ENCODE measurements at regions not wholly inside any gene's neighbourhood (a gene's known extent, or its start where the extent isn't known, plus 50 kb on each side); places are given as distances from the start of the nearest gene placed in this dataset.
"Not testable (repeated sequence)": the region's sequence is repeated elsewhere in the genome, so short reads cannot be mapped to it uniquely, and the experiment has no call there.

- Histone ChIP-seq H3K36me3 (no peaks in the 10 kb centered on the region), H3K4me3 (no peak overlapping the region), H3K27me3 (peaks cover 0 to 8% (median 0%) of the 10 kb centered on the region in 3 donors), H3K4me1 (no peaks in the 10 kb centered on the region), H3K27ac (no peak overlapping the region), H3K9me3 (no peaks in the 10 kb centered on the region)
- no peak for DNase-seq
- intact Hi-C loops (cut with DNase I; ENCODE audit: low total_unique reads), result no loop called here
- 90 to 96% (median 95%) methylated on average over 5 to 9 of the region's 9 CpGs for WGBS, 5 donors
- TF ChIP-seq POLR2A (IDR thresholded peaks at IDR 0.05), result no peak
- no peak for TF ChIP-seq POLR2AphosphoS5 (IDR thresholded peaks at IDR 0.05)
- TF ChIP-seq EP300 (IDR thresholded peaks at IDR 0.05), result no peak
Measured at GRCh38 chr14:105602243-105602750, 75.9 kb downstream of the TMEM121 start.

GRCh38 chr14:105602799-105603793 lies 76.7 kb downstream of the TMEM121 start:
- intact Hi-C loops (cut with DNase I; ENCODE audit: low total_unique reads), result no loop called here
- no peaks in the 10 kb centered on the region for H3K4me1 ChIP-seq
- H3K27ac ChIP-seq, result no peak overlapping the region
- WGBS, 5 donors, result 80 to 92% (median 88%) methylated on average over 6 of the region's 6 CpGs
- TF ChIP-seq CTCF (IDR thresholded peaks at IDR 0.05), result no peak
- no peak for TF ChIP-seq POLR2A (IDR thresholded peaks at IDR 0.05)
- TF ChIP-seq POLR2AphosphoS5 (IDR thresholded peaks at IDR 0.05), result no peak
- TF ChIP-seq EP300 (IDR thresholded peaks at IDR 0.05), result no peak
- H3K9me3 ChIP-seq, result no peaks in the 10 kb centered on the region
- no peak for DNase-seq
- no peaks in the 10 kb centered on the region for H3K36me3 ChIP-seq
- H3K4me3 ChIP-seq, result no peak overlapping the region
- H3K27me3 ChIP-seq, result peaks cover 0 to 8% (median 0%) of the 10 kb centered on the region in 3 donors

GRCh38 chr14:105604531-105605463 lies 78.4 kb downstream of the TMEM121 start:
- H3K27ac ChIP-seq; H3K4me1 ChIP-seq; H3K4me3 ChIP-seq; intact Hi-C loops (cut with DNase I; ENCODE audit: low total_unique reads); H3K36me3 ChIP-seq; H3K9me3 ChIP-seq; DNase-seq; H3K27me3 ChIP-seq: not testable (repeated sequence)
- WGBS, 5 donors, result 84 to 87% (median 85%) methylated on average over 12 to 28 of the region's 32 CpGs

GRCh38 chr14:105605464-105606304 lies 79.3 kb downstream of the TMEM121 start:
- TF ChIP-seq CTCF (IDR thresholded peaks at IDR 0.05) (no peak), EP300 (IDR thresholded peaks at IDR 0.05) (no peak), POLR2A (IDR thresholded peaks at IDR 0.05) (no peak), POLR2AphosphoS5 (IDR thresholded peaks at IDR 0.05) (no peak)
- intact Hi-C loops (cut with DNase I; ENCODE audit: low total_unique reads), result no loop called here
- 85 to 90% (median 87%) methylated on average over 20 to 24 of the region's 24 CpGs for WGBS, 5 donors
- no peak for DNase-seq
- Histone ChIP-seq H3K36me3 (no peaks in the 10 kb centered on the region), H3K4me3 (no peak overlapping the region), H3K9me3 (no peaks in the 10 kb centered on the region), H3K27me3 (peaks cover 0 to 8% (median 0%) of the 10 kb centered on the region in 3 donors), H3K4me1 (no peaks in the 10 kb centered on the region), H3K27ac (no peak overlapping the region)

- H3K36me3 ChIP-seq; DNase-seq; intact Hi-C loops (cut with DNase I; ENCODE audit: low total_unique reads); H3K27ac ChIP-seq; H3K4me1 ChIP-seq; H3K27me3 ChIP-seq; H3K9me3 ChIP-seq; H3K4me3 ChIP-seq: not testable (repeated sequence)
- 73 to 85% (median 73%) methylated on average over 7 to 15 of the region's 15 CpGs for WGBS, 5 donors
Measured at GRCh38 chr14:105606305-105606975, 80.1 kb downstream of the TMEM121 start.

- H3K4me1 ChIP-seq; intact Hi-C loops (cut with DNase I; ENCODE audit: low total_unique reads); H3K4me3 ChIP-seq; H3K9me3 ChIP-seq; DNase-seq; H3K27me3 ChIP-seq; H3K36me3 ChIP-seq; H3K27ac ChIP-seq: not testable (repeated sequence)
- 70 to 78% (median 77%) methylated on average over 10 to 13 of the region's 16 CpGs for WGBS, 5 donors
Measured at GRCh38 chr14:105607025-105607424, 80.6 kb downstream of the TMEM121 start.

- H3K4me1 ChIP-seq; H3K27me3 ChIP-seq; H3K4me3 ChIP-seq; intact Hi-C loops (cut with DNase I; ENCODE audit: low total_unique reads); H3K9me3 ChIP-seq; DNase-seq; H3K27ac ChIP-seq; H3K36me3 ChIP-seq: not testable (repeated sequence)
- WGBS, 5 donors, result 79 to 88% (median 83%) methylated on average over 2 of the region's 4 CpGs; no CpG with 5 or more reads in 2 of the 5 donors
Measured at GRCh38 chr14:105614987-105615386, 88.6 kb downstream of the TMEM121 start.

All from stomach (tissue), 8 donors.